IMR-90 (cell line): ENCODE measurements at regions not wholly inside any gene's neighbourhood (a gene's known extent, or its start where the extent isn't known, plus 50 kb on each side); places are given as distances from the start of the nearest gene placed in this dataset.

ENCODE experiments used
- ATAC-seq: fragments of 200-7000 bp; cut with Tn5 transposase; 2 replicates; pipeline ENCODE4 v1.9.1; 2020; ENCODE audit warnings: low read depth, mild to moderate bottlenecking, moderate library complexity
- BruUV-seq: library from RNA; stranded (reverse); fragments of 400-500 nt; replicated peaks from 2 replicates; lab custom pipeline; 2021; lab: Mats Ljungman, UMichigan
- CTCF ChIA-PET: fragments of 300-600 bp; formaldehyde crosslinking; extraction: SDS; loops from one replicate; lab custom pipeline; 2021; ENCODE audit warnings: antibody characterized with exemption; lab: Yijun Ruan, JAX
- POLR2A ChIA-PET: fragments of 300-600 bp; sonication (Branson Sonifier 250); formaldehyde crosslinking; loops from one replicate; lab custom pipeline; 2022; ENCODE audit warnings: antibody characterized with exemption; ENCODE audit not compliant: unreplicated experiment; lab: Charles Lee
- DNase-seq: peaks from one replicate; pipeline ENCODE4 v3.0.0; 2013
- H2AFZ ChIP-seq: replicated peaks from 2 replicates; pipeline ENCODE3; 2013; ENCODE audit warnings: low read length, mild to moderate bottlenecking; ENCODE audit not compliant: poor library complexity
- H2AK5ac ChIP-seq: 2 replicates; pipeline ENCODE4 v1.6.1; 2013; ENCODE audit warnings: low read depth, low read length, inconsistent platforms
- H2AK9ac ChIP-seq: replicated peaks from 2 replicates; pipeline ENCODE3; 2013; ENCODE audit warnings: mild to moderate bottlenecking, low read depth, low read length, moderate library complexity; ENCODE audit not compliant: poor library complexity
- H2BK120ac ChIP-seq: 2 replicates; pipeline ENCODE4 v1.6.1; 2013; ENCODE audit warnings: low read depth, low read length, inconsistent platforms
- H2BK15ac ChIP-seq: 3 replicates; pipeline ENCODE4 v1.6.1; 2013; ENCODE audit warnings: low read depth, low read length, inconsistent platforms
- H2BK20ac ChIP-seq: 2 replicates; pipeline ENCODE4 v1.6.1; 2013; ENCODE audit warnings: low read depth, mild to moderate bottlenecking, inconsistent platforms, low read length, moderate library complexity
- H2BK5ac ChIP-seq: 2 replicates; pipeline ENCODE4 v1.6.1; 2013; ENCODE audit warnings: mild to moderate bottlenecking, low read depth, low read length, inconsistent platforms; ENCODE audit not compliant: poor library complexity, severe bottlenecking
- H3K14ac ChIP-seq: replicated peaks from 2 replicates; pipeline ENCODE4 v1.6.1; 2013; ENCODE audit warnings: low read depth, low read length, inconsistent platforms
- H3K18ac ChIP-seq: 2 replicates; pipeline ENCODE4 v1.6.1; 2013; ENCODE audit warnings: low read depth, low read length, control low read depth
- H3K23ac ChIP-seq: 2 replicates; pipeline ENCODE4 v1.6.1; 2013; ENCODE audit warnings: low read depth, low read length, inconsistent platforms
- H3K27ac ChIP-seq: 2 replicates; pipeline ENCODE4 v1.5.1; 2013; ENCODE audit warnings: mild to moderate bottlenecking, control low read depth, low read length; ENCODE audit not compliant: insufficient read depth
- H3K27me3 ChIP-seq: 2 replicates; pipeline ENCODE4 v1.6.1; 2013; ENCODE audit warnings: low read length; ENCODE audit not compliant: control insufficient read depth, insufficient read depth
- H3K36me3 ChIP-seq: 2 replicates; pipeline ENCODE4 v1.6.1; 2013; ENCODE audit warnings: low read length, mixed read lengths; ENCODE audit not compliant: control insufficient read depth, insufficient read depth
- H3K4ac ChIP-seq: 2 replicates; pipeline ENCODE4 v1.6.1; 2013; ENCODE audit warnings: low read depth, low read length, inconsistent platforms
- H3K4me1 ChIP-seq: 2 replicates; pipeline ENCODE4 v1.6.1; 2013; ENCODE audit warnings: low read length, mixed read lengths; ENCODE audit not compliant: control insufficient read depth, insufficient read depth
- H3K4me2 ChIP-seq: 2 replicates; pipeline ENCODE4 v1.6.1; 2013; ENCODE audit warnings: low read depth, mild to moderate bottlenecking, control low read depth, low read length, moderate library complexity
- H3K4me3 ChIP-seq: 2 replicates; pipeline ENCODE4 v1.5.1; 2013; ENCODE audit warnings: low read depth, mild to moderate bottlenecking, control low read depth, low read length, moderate library complexity; ENCODE audit not compliant: insufficient read depth
- H3K56ac ChIP-seq: 2 replicates; pipeline ENCODE4 v1.6.1; 2013; ENCODE audit warnings: low read length, inconsistent platforms; ENCODE audit not compliant: insufficient read depth; ENCODE audit errors: extremely low read depth
- H3K79me1 ChIP-seq, 2 experiments: 2 replicates each; pipeline ENCODE4 v1.6.1; 2013; ENCODE audit warnings: low read length in 2 of 2, inconsistent platforms in 1 of 2, low read depth in 1 of 2
- H3K9ac ChIP-seq: 2 replicates; pipeline ENCODE4 v1.6.1; 2013; ENCODE audit warnings: low read depth, low read length, control low read depth
- H3K9me1 ChIP-seq: 2 replicates; pipeline ENCODE4 v1.6.1; 2013; ENCODE audit warnings: low read length, inconsistent platforms; ENCODE audit not compliant: insufficient read depth
- H3K9me3 ChIP-seq: 2 replicates; pipeline ENCODE4 v1.6.1; 2013; ENCODE audit warnings: low read length; ENCODE audit not compliant: control insufficient read depth, insufficient read depth
- H4K20me1 ChIP-seq: 2 replicates; pipeline ENCODE4 v1.6.1; 2013; ENCODE audit warnings: low read length, inconsistent platforms; ENCODE audit not compliant: insufficient read depth
- H4K5ac ChIP-seq: 2 replicates; pipeline ENCODE4 v1.6.1; 2013; ENCODE audit warnings: mild to moderate bottlenecking, low read depth, low read length, control low read depth
- H4K8ac ChIP-seq, 2 experiments: 2 replicates each; pipeline ENCODE4 v1.6.1; 2013; ENCODE audit warnings: low read depth in 2 of 2, low read length in 2 of 2, control low read depth in 1 of 2, inconsistent platforms in 1 of 2
- H4K91ac ChIP-seq: 2 replicates; pipeline ENCODE4 v1.6.1; 2013; ENCODE audit warnings: low read depth, low read length, inconsistent platforms; ENCODE audit not compliant: insufficient read depth
- CHD1 ChIP-seq: IDR thresholded peaks from 2 replicates; pipeline ENCODE4 v1.6.1; 2012; ENCODE audit warnings: low read depth, low read length, improper control_type of control experiment
- SMC3 ChIP-seq: fragments of 150-350 bp; IDR thresholded peaks from 2 replicates; pipeline ENCODE4 v1.6.1; 2016; ENCODE audit warnings: low read depth, mild to moderate bottlenecking, antibody characterized with exemption, low read length, moderate library complexity
- WGBS, 2 experiments: methylation state at CpG; one replicate each; pipeline versions ENCODE4 v1.1.5 to v1.1.7; 2013; ENCODE audit warnings: missing lambda C conversion rate in 2 of 2; ENCODE audit not compliant: insufficient read length in 1 of 2; ENCODE audit errors: extremely low coverage in 2 of 2; 5-methylcytosine and 5-hydroxymethylcytosine counted together
- dilution Hi-C: fragments of 300-500 bp; cut with HindIII; formaldehyde crosslinking; loops from one replicate; pipeline ENCODE4 v1.14.3; 2018; ENCODE audit warnings: low sequenced_read_pairs; ENCODE audit not compliant: unreplicated experiment
- in situ Hi-C: fragments of 300-500 bp; cut with MboI; formaldehyde crosslinking; loops from 3 replicates; pipeline ENCODE4 v1.14.3; 2019; ENCODE audit warnings: low sequenced_read_pairs, inconsistent platforms, mixed read lengths
- intact Hi-C: fragments of 100-400 bp; cut with micrococcal nuclease; formaldehyde crosslinking; loops from 2 replicates; pipeline ENCODE4 v1.10.0; 2022
- TF ChIP-seq, protein P1 (sequence below): fragments of 150-350 bp; IDR thresholded peaks from 2 replicates; pipeline ENCODE4 v1.6.1; 2016; ENCODE audit warnings: low read depth, mild to moderate bottlenecking, low read length, moderate library complexity, borderline replicate concordance

DNA sequence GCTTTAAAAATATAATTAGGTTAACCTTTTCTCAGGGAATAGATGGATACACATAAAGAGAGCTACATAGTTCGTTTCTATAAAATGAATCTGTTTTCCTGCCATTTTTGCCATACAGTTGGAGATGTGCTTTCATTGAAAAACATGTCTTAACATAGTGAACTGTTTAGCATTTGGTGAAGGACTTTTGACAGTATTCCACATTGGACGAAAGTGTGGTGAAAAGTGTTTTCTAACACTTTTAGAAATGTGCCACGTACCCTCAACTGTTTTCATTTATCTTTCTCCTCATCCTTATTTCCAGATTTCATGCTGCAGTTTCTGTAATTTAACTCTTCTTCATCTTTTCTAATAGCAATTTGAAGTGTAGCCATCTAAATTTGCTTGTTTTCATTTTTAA is 249.1 kb upstream of the MTNR1B start:
- Histone ChIP-seq H3K56ac (no peak overlapping the region), H2BK5ac (no peak overlapping the region), H2BK15ac (no peak overlapping the region), H3K18ac (no peak overlapping the region), H2AK9ac (no peak overlapping the region), H3K27ac (no peak overlapping the region), H3K79me1 (no peaks in the 10 kb centered on the region), H3K9ac (no peak overlapping the region), H3K4me1 (no peaks in the 10 kb centered on the region), H2AFZ (no peak overlapping the region), H4K20me1 (no peaks in the 10 kb centered on the region), H3K4me3 (no peak overlapping the region), H4K5ac (no peak overlapping the region), H3K36me3 (no peaks in the 10 kb centered on the region), H3K14ac (no peak overlapping the region), H3K9me3 (no peaks in the 10 kb centered on the region), H4K8ac (no peak overlapping the region), H3K4ac (no peak overlapping the region), H3K27me3 (no peaks in the 10 kb centered on the region), H2AK5ac (no peak overlapping the region), H2BK120ac (no peak overlapping the region), H2BK20ac (no peak overlapping the region), H3K4me2 (no peak overlapping the region), H4K91ac (no peak overlapping the region), H3K9me1 (no peaks in the 10 kb centered on the region), H3K23ac (no peak overlapping the region)
- DNase-seq (no peak), ATAC-seq (no peak)
- dilution Hi-C loops (no loop called here), intact Hi-C loops (no loop called here), in situ Hi-C loops (no loop called here)
- ChIA-PET CTCF (no interaction called here), POLR2A (no interaction called here)
- TF ChIP-seq CHD1 (no peak), SMC3 (no peak)
- TF ChIP-seq, protein P1, sequence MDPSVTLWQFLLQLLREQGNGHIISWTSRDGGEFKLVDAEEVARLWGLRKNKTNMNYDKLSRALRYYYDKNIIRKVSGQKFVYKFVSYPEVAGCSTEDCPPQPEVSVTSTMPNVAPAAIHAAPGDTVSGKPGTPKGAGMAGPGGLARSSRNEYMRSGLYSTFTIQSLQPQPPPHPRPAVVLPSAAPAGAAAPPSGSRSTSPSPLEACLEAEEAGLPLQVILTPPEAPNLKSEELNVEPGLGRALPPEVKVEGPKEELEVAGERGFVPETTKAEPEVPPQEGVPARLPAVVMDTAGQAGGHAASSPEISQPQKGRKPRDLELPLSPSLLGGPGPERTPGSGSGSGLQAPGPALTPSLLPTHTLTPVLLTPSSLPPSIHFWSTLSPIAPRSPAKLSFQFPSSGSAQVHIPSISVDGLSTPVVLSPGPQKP: no peak
- no TSS peak for BruUV-seq
- WGBS, 2 experiments: no CpG with 5 or more reads among the region's 3 CpGs
